GM21390 (cell line): ENCODE measurements at regions not wholly inside any gene's neighbourhood (a gene's known extent, or its start where the extent isn't known, plus 50 kb on each side); places are given as distances from the start of the nearest gene placed in this dataset.
"Not testable (repeated sequence)": the region's sequence is repeated elsewhere in the genome, so short reads cannot be mapped to it uniquely, and the experiment has no call there.

Experiments used
- ATAC-seq: cut with Tn5 transposase; IDR thresholded peaks from one replicate; pipeline ENCODE4 v1.9.1; 2021; ENCODE audit not compliant: unreplicated experiment

- no peak for ATAC-seq
Measured at GRCh38 chr13:44784708-44785080, 204.6 kb downstream of the NUFIP1 start.

- ATAC-seq: no peak
Measured at GRCh38 chr13:44783994-44784707, 205.1 kb downstream of the NUFIP1 start.

- no peak for ATAC-seq
Measured at GRCh38 chr13:44780591-44781280, 204.6 kb upstream of the TSC22D1 start.

- no peak for ATAC-seq
Measured at GRCh38 chr13:44778761-44779484, 202.8 kb upstream of the TSC22D1 start.

GRCh38 chr13:44775290-44775689, 199.2 kb upstream of the TSC22D1 start:
- ATAC-seq: not testable (repeated sequence)

GRCh38 chr13:44770951-44771350, 194.8 kb upstream of the TSC22D1 start:
- ATAC-seq: no peak

- ATAC-seq: no peak
Measured at GRCh38 chr13:44769686-44770085, 193.6 kb upstream of the TSC22D1 start.

GRCh38 chr13:44768775-44769581, 192.8 kb upstream of the TSC22D1 start:
- ATAC-seq: no peak

GRCh38 chr13:44768239-44768638, 192.1 kb upstream of the TSC22D1 start:
- ATAC-seq: no peak

- no peak for ATAC-seq
Measured at GRCh38 chr13:44765001-44765471, 188.9 kb upstream of the TSC22D1 start.

- ATAC-seq: no peak
Measured at GRCh38 chr13:44764302-44764692, 188.2 kb upstream of the TSC22D1 start.

GRCh38 chr13:44763615-44764301, 187.6 kb upstream of the TSC22D1 start:
- ATAC-seq: no peak

GRCh38 chr13:44762911-44763310, 186.8 kb upstream of the TSC22D1 start:
- no peak for ATAC-seq

GRCh38 chr13:44760434-44760833, 184.3 kb upstream of the TSC22D1 start:
- no peak for ATAC-seq

- no peak for ATAC-seq
Measured at GRCh38 chr13:44759384-44760360, 183.5 kb upstream of the TSC22D1 start.

- ATAC-seq: no peak
Measured at GRCh38 chr13:44758630-44759383, 182.7 kb upstream of the TSC22D1 start.

- ATAC-seq: no peak
Measured at GRCh38 chr13:44757671-44758070, 181.5 kb upstream of the TSC22D1 start.

GRCh38 chr13:44756276-44756810, 180.2 kb upstream of the TSC22D1 start:
- ATAC-seq: no peak
